Smooth muscle cell (in vitro differentiated cells): ENCODE measurements at regions not wholly inside any gene's neighbourhood (a gene's known extent, or its start where the extent isn't known, plus 50 kb on each side); places are given as distances from the start of the nearest gene placed in this dataset.

ENCODE experiments used
- DNase-seq: peaks from one replicate; lab custom pipeline; 2025; ENCODE audit not compliant: unreplicated experiment; lab: John Stamatoyannopoulos, UW
- H2AFZ ChIP-seq: fragments of 200-600 bp; sonication (generic); 2 replicates; pipeline ENCODE4 v1.6.0; 2016; ENCODE audit warnings: antibody characterized with exemption, low read depth, mild to moderate bottlenecking
- H3F3A ChIP-seq: fragments of 200-600 bp; sonication (generic); 2 replicates; pipeline ENCODE4 v1.6.0; 2017; ENCODE audit warnings: antibody characterized with exemption, low read depth
- H3K27ac ChIP-seq: fragments of 200-600 bp; sonication (generic); 2 replicates; pipeline ENCODE4 v1.5.1; 2016; ENCODE audit warnings: low read depth, mild to moderate bottlenecking
- H3K27me3 ChIP-seq: fragments of 200-600 bp; sonication (generic); 2 replicates; pipeline ENCODE4 v1.6.1; 2016; ENCODE audit warnings: low read depth, mild to moderate bottlenecking
- H3K36me3 ChIP-seq: fragments of 200-600 bp; sonication (generic); 2 replicates; pipeline ENCODE4 v1.5.1; 2016; ENCODE audit warnings: low read depth
- H3K4me1 ChIP-seq: fragments of 200-600 bp; sonication (generic); 2 replicates; pipeline ENCODE4 v1.5.1; 2016; ENCODE audit warnings: low read depth
- H3K4me2 ChIP-seq: fragments of 200-600 bp; sonication (generic); 2 replicates; pipeline ENCODE4 v1.6.0; 2016; ENCODE audit warnings: mild to moderate bottlenecking
- H3K4me3 ChIP-seq: fragments of 200-600 bp; sonication (generic); 2 replicates; pipeline ENCODE4 v1.5.1; 2016; ENCODE audit warnings: mild to moderate bottlenecking
- H3K79me2 ChIP-seq: fragments of 200-600 bp; sonication (generic); 2 replicates; pipeline ENCODE4 v1.6.0; 2016; ENCODE audit warnings: low read depth, mild to moderate bottlenecking
- H3K9ac ChIP-seq: fragments of 200-600 bp; sonication (generic); 2 replicates; pipeline ENCODE4 v1.6.0; 2016; ENCODE audit warnings: low read depth
- H3K9me3 ChIP-seq: fragments of 200-600 bp; sonication (generic); replicated peaks from 2 replicates; pipeline ENCODE4 v1.5.1; 2016; ENCODE audit warnings: low read depth
- H4K20me1 ChIP-seq: fragments of 200-600 bp; sonication (generic); 2 replicates; pipeline ENCODE4 v1.6.0; 2016; ENCODE audit warnings: low read depth
- CTCF ChIP-seq: fragments of 200-600 bp; sonication (generic); IDR thresholded peaks from 2 replicates; pipeline ENCODE4 v1.5.1; 2017; ENCODE audit warnings: borderline replicate concordance, mild to moderate bottlenecking, antibody characterized with exemption; ENCODE audit not compliant: insufficient read depth, poor library complexity, severe bottlenecking
- WGBS: methylation state at CpG from one replicate; pipeline ENCODE4 v1.1.7; 2016; ENCODE audit warnings: low lambda C conversion rate; 5-methylcytosine and 5-hydroxymethylcytosine counted together

- no peak for DNase-seq
- Histone ChIP-seq H3K4me2 (no peak overlapping the region), H4K20me1 (no peaks in the 10 kb centered on the region), H3K4me3 (no peak overlapping the region), H3K9ac (no peak overlapping the region), H2AFZ (no peak overlapping the region), H3F3A (no peaks in the 10 kb centered on the region), H3K9me3 (no peaks in the 10 kb centered on the region), H3K79me2 (no peaks in the 10 kb centered on the region), H3K4me1 (no peaks in the 10 kb centered on the region), H3K27ac (no peak overlapping the region), H3K36me3 (no peaks in the 10 kb centered on the region), H3K27me3 (no peaks in the 10 kb centered on the region)
- TF ChIP-seq CTCF: no peak
Measured at GRCh38 chr7:26093023-26093422, 59.0 kb upstream of the NFE2L3 start.

GRCh38 chr7:26096136-26096535 lies 55.9 kb upstream of the NFE2L3 start:
- H4K20me1 ChIP-seq: no peaks in the 10 kb centered on the region
- WGBS: 93% methylated on average over 3 of the region's 3 CpGs
- DNase-seq: no peak
- H3K27me3 ChIP-seq: no peaks in the 10 kb centered on the region
- no peak overlapping the region for H2AFZ ChIP-seq
- no peaks in the 10 kb centered on the region for H3K79me2 ChIP-seq
- no peaks in the 10 kb centered on the region for H3K36me3 ChIP-seq
- H3K4me2 ChIP-seq: no peak overlapping the region
- H3K4me3 ChIP-seq: no peak overlapping the region
- no peak overlapping the region for H3K27ac ChIP-seq
- H3F3A ChIP-seq: no peaks in the 10 kb centered on the region
- TF ChIP-seq CTCF: no peak
- no peaks in the 10 kb centered on the region for H3K9me3 ChIP-seq
- H3K4me1 ChIP-seq: no peaks in the 10 kb centered on the region
- H3K9ac ChIP-seq: no peak overlapping the region

- H4K20me1 ChIP-seq: no peaks in the 10 kb centered on the region
Measured at GRCh38 chr7:26097837-26098668, 53.9 kb upstream of the NFE2L3 start.

More at GRCh38 chr7:26097837-26098668, 53.9 kb upstream of the NFE2L3 start:
- Histone ChIP-seq H3K4me2 (no peak overlapping the region), H3K4me3 (no peak overlapping the region), H3K9ac (no peak overlapping the region), H3K9me3 (no peaks in the 10 kb centered on the region), H3F3A (no peaks in the 10 kb centered on the region), H3K4me1 (no peaks in the 10 kb centered on the region), H2AFZ (no peak overlapping the region), H3K27me3 (no peaks in the 10 kb centered on the region), H3K27ac (peak overlapping the region; percentile 40), H3K36me3 (no peaks in the 10 kb centered on the region), H3K79me2 (no peaks in the 10 kb centered on the region)
- no peak for TF ChIP-seq CTCF
- no peak for DNase-seq
- WGBS: 91% methylated on average over 7 of the region's 7 CpGs
